A673 (cell line): ENCODE measurements at regions not wholly inside any gene's neighbourhood (a gene's known extent, or its start where the extent isn't known, plus 50 kb on each side); places are given as distances from the start of the nearest gene placed in this dataset.

Experiments
- CTCF ChIP-seq: fragments of 300-800, 200-600 bp; sonication (generic); conservative IDR thresholded peaks from 2 replicates; pipeline ENCODE4 v1.5.1; 2017; ENCODE audit warnings: low read depth, mild to moderate bottlenecking, antibody characterized with exemption, low read length, moderate library complexity, mixed read lengths
- EZH2 ChIP-seq: fragments of 200-600 bp; sonication (generic); IDR thresholded peaks from 2 replicates; pipeline ENCODE4 v1.6.1; 2017; ENCODE audit warnings: borderline replicate concordance, low read depth, mild to moderate bottlenecking, mixed read lengths, antibody characterized with exemption, low read length; ENCODE audit not compliant: poor library complexity, severe bottlenecking

- TF ChIP-seq CTCF, result no peak
- no peak for TF ChIP-seq EZH2
These were observed 144.6 kb upstream of the SPACA7 start for GRCh38 chr13:112231451-112232083.
